MM.1S (cell line): ENCODE measurements at regions not wholly inside any gene's neighbourhood (a gene's known extent, or its start where the extent isn't known, plus 50 kb on each side); places are given as distances from the start of the nearest gene placed in this dataset.
A peak's percentile ranks its signal among the peaks of the same experiment; 100 is the strongest.

ENCODE experiments used
- DNase-seq: peaks from one replicate; pipeline ENCODE4 v3.0.0-alpha.2; 2015
- H2AFZ ChIP-seq: fragments of 300-600 bp; sonication (generic); 2 replicates; pipeline ENCODE4 v1.6.0; 2016; ENCODE audit warnings: antibody characterized with exemption, low read length
- H3F3A ChIP-seq: fragments of 300-600 bp; sonication (generic); 2 replicates; pipeline ENCODE4 v1.6.1; 2016; ENCODE audit warnings: mild to moderate bottlenecking, antibody characterized with exemption, low read length, moderate library complexity, mixed read lengths; ENCODE audit not compliant: insufficient read depth
- H3K27ac ChIP-seq: fragments of 300-600 bp; sonication (generic); 2 replicates; pipeline ENCODE4 v1.5.1; 2016; ENCODE audit warnings: mild to moderate bottlenecking, low read length
- H3K27me3 ChIP-seq: fragments of 300-600 bp; sonication (generic); replicated peaks from 2 replicates; pipeline ENCODE4 v1.6.0; 2016; ENCODE audit warnings: low read length; ENCODE audit not compliant: insufficient read depth
- H3K36me3 ChIP-seq: fragments of 300-600 bp; sonication (generic); replicated peaks from 2 replicates; pipeline ENCODE4 v1.6.1; 2016; ENCODE audit warnings: mild to moderate bottlenecking, low read length, mixed read lengths; ENCODE audit not compliant: insufficient read depth
- H3K4me1 ChIP-seq: fragments of 300-600 bp; sonication (generic); 2 replicates; pipeline ENCODE4 v1.6.1; 2016; ENCODE audit warnings: low read length, mixed read lengths
- H3K4me2 ChIP-seq: fragments of 300-600 bp; sonication (generic); 2 replicates; pipeline ENCODE4 v1.6.0; 2016; ENCODE audit warnings: low read depth, low read length
- H3K4me3 ChIP-seq: fragments of 300-600 bp; sonication (generic); 2 replicates; pipeline ENCODE4 v1.5.1; 2016; ENCODE audit warnings: low read length, mixed read lengths
- H3K79me2 ChIP-seq: fragments of 300-600 bp; sonication (generic); 2 replicates; pipeline ENCODE4 v1.6.1; 2016; ENCODE audit warnings: mixed run types, low read length, mixed read lengths
- H3K9ac ChIP-seq: fragments of 300-600 bp; sonication (generic); 2 replicates; pipeline ENCODE4 v1.6.1; 2016; ENCODE audit warnings: low read length, mixed read lengths
- H3K9me2 ChIP-seq: fragments of 300-600 bp; sonication (generic); replicated peaks from 2 replicates; pipeline ENCODE4 v1.6.1; 2016; ENCODE audit warnings: mild to moderate bottlenecking, low read length, mixed read lengths; ENCODE audit not compliant: insufficient read depth
- H3K9me3 ChIP-seq: fragments of 300-600 bp; sonication (generic); replicated peaks from 2 replicates; pipeline ENCODE4 v1.6.1; 2016; ENCODE audit warnings: mild to moderate bottlenecking, low read length, mixed read lengths; ENCODE audit not compliant: insufficient read depth
- H4K20me1 ChIP-seq: fragments of 300-600 bp; sonication (generic); 2 replicates; pipeline ENCODE4 v1.6.1; 2016; ENCODE audit warnings: mild to moderate bottlenecking, low read length, moderate library complexity, mixed read lengths; ENCODE audit not compliant: insufficient read depth
- EZH2 ChIP-seq: fragments of 300-600 bp; sonication (generic); optimal IDR thresholded peaks from 2 replicates; pipeline ENCODE3; 2017; ENCODE audit warnings: low read depth, mild to moderate bottlenecking, antibody characterized with exemption, low read length, mixed read lengths
- EZH2phosphoT487 ChIP-seq: fragments of 300-600 bp; sonication (generic); IDR thresholded peaks from 2 replicates; pipeline ENCODE4 v1.6.1; 2018; ENCODE audit warnings: antibody characterized with exemption, low read length
- TF ChIP-seq, protein P1 (sequence below): fragments of 300-600 bp; sonication (generic); IDR thresholded peaks from 2 replicates; pipeline ENCODE4 v1.5.1; 2016; ENCODE audit warnings: antibody characterized with exemption, low read length, mixed read lengths

DNA sequence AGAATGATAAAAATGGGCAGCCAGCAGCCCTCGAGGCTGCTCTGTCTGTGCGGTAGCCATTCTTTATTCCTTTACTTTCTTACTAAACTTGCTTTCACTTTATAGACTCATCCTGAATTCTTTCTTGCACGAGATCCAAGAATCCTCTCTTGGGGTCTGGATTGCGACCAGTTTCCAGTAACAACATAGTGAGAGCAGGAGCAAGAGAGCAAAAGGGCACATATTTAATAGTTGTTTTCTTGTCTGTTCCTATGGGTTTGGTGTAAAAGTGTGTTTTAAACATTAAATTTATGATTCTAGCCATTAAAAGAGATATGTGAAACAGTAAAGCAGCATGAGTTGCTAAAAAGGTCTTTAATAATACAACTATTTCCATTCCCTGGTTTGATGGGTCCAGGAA, 78.8 kb upstream of the OPRM1 start:
- H3K79me2 ChIP-seq, result no peaks in the 10 kb centered on the region
- H3K9me2 ChIP-seq, result no peaks in the 10 kb centered on the region
- no peaks in the 10 kb centered on the region for H3F3A ChIP-seq
- no peaks in the 10 kb centered on the region for H4K20me1 ChIP-seq
- H3K27me3 ChIP-seq, result no peaks in the 10 kb centered on the region
- DNase-seq, result no peak
- no peak overlapping the region for H3K9ac ChIP-seq
- no peak overlapping the region for H3K4me3 ChIP-seq
- H3K4me1 ChIP-seq, result no peaks in the 10 kb centered on the region
- TF ChIP-seq EZH2 (no peak), EZH2phosphoT487 (no peak)
- TF ChIP-seq, protein P1, sequence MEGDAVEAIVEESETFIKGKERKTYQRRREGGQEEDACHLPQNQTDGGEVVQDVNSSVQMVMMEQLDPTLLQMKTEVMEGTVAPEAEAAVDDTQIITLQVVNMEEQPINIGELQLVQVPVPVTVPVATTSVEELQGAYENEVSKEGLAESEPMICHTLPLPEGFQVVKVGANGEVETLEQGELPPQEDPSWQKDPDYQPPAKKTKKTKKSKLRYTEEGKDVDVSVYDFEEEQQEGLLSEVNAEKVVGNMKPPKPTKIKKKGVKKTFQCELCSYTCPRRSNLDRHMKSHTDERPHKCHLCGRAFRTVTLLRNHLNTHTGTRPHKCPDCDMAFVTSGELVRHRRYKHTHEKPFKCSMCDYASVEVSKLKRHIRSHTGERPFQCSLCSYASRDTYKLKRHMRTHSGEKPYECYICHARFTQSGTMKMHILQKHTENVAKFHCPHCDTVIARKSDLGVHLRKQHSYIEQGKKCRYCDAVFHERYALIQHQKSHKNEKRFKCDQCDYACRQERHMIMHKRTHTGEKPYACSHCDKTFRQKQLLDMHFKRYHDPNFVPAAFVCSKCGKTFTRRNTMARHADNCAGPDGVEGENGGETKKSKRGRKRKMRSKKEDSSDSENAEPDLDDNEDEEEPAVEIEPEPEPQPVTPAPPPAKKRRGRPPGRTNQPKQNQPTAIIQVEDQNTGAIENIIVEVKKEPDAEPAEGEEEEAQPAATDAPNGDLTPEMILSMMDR, result no peak
- no peaks in the 10 kb centered on the region for H3K9me3 ChIP-seq
- no peak overlapping the region for H3K4me2 ChIP-seq
- no peak overlapping the region for H2AFZ ChIP-seq
- no peak overlapping the region for H3K27ac ChIP-seq
- H3K36me3 ChIP-seq, result no peaks in the 10 kb centered on the region

DNA sequence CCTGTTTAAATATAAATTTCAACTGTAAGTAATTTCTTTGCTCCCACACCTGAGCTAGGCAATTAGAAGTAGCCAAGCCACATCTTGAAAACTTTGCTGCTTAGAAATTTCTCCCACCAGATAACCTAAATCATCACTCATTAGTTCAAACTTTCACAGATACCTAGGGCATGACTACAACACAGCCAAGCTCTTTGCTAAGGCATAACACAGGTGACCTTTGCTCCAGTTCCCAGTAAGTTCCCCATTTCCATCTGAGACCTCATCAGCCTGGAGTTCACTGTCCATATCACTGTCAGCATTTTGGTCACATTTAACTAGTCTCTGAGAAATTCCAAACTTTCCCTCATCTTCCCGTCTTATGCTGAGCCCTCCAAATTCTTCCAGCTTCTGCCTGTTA, 79.8 kb upstream of the OPRM1 start:
- Histone ChIP-seq H3K9me3 (no peaks in the 10 kb centered on the region), H3K79me2 (no peaks in the 10 kb centered on the region), H3K9ac (no peak overlapping the region), H3K27me3 (no peaks in the 10 kb centered on the region), H3K4me1 (no peaks in the 10 kb centered on the region), H2AFZ (no peak overlapping the region), H3K9me2 (no peaks in the 10 kb centered on the region), H4K20me1 (no peaks in the 10 kb centered on the region), H3K27ac (no peak overlapping the region), H3K4me2 (no peak overlapping the region), H3F3A (no peaks in the 10 kb centered on the region), H3K36me3 (no peaks in the 10 kb centered on the region), H3K4me3 (no peak overlapping the region)
- DNase-seq, result no peak
- TF ChIP-seq, protein P1, result no peak
- TF ChIP-seq EZH2phosphoT487 (no peak), EZH2 (no peak)

DNA sequence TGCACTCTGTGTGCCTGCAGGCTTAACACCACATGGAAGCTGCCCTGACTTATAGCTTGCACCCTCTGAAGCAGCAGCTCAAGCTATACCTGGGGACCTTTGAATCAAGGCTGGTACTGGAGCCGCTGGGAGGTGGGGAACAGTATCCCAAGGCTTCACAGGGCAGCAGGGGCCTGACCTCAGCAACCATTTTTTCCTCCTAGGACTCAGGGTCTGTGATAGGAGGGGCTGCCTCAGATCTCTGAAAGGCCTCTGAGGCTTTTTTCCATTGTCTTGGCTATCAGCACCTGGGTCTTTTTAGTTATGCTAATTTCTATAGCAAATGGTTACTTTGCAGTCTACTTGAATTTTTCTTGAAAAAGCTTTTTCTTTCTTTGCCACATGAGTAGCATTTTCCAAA, 80.2 kb upstream of the OPRM1 start:
- no peak overlapping the region for H3K4me2 ChIP-seq

DNA sequence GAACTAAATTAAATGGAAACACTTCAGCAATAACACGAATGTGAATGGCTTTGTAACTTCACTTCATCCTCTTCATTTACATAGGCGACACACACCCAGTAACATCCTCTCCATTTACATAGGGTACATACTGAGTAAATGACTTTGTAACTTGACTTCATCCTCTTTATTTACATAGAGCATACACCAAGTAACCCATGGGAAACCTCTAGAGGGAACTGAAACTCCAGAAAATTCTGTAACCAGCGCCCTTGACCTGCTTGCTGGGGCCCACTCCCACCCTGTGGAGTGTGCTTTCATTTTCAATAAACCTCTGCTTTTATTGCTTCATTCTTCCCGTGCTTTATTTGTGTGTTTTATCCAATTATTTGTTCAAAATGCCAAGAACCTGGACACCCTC, 81.6 kb upstream of the OPRM1 start:
- H3K9me2 ChIP-seq, result no peaks in the 10 kb centered on the region
- H3F3A ChIP-seq, result no peaks in the 10 kb centered on the region
- H3K9ac ChIP-seq, result no peak overlapping the region
- H3K79me2 ChIP-seq, result no peaks in the 10 kb centered on the region
- no peak overlapping the region for H3K4me3 ChIP-seq
- TF ChIP-seq EZH2phosphoT487 (no peak), EZH2 (no peak)
- TF ChIP-seq, protein P1, result no peak
- H3K9me3 ChIP-seq, result no peaks in the 10 kb centered on the region
- H3K27ac ChIP-seq, result no peak overlapping the region
- no peaks in the 10 kb centered on the region for H4K20me1 ChIP-seq
- H3K36me3 ChIP-seq, result no peaks in the 10 kb centered on the region
- no peaks in the 10 kb centered on the region for H3K27me3 ChIP-seq
- DNase-seq, result peak; percentile 13
- H2AFZ ChIP-seq, result no peak overlapping the region
- no peak overlapping the region for H3K4me2 ChIP-seq
- no peaks in the 10 kb centered on the region for H3K4me1 ChIP-seq

More for the DNA sequence above, 80.2 kb upstream of the OPRM1 start:
- no peak overlapping the region for H2AFZ ChIP-seq
- H3K9me3 ChIP-seq, result no peaks in the 10 kb centered on the region
- H3K4me1 ChIP-seq, result no peaks in the 10 kb centered on the region
- no peaks in the 10 kb centered on the region for H3K79me2 ChIP-seq
- no peaks in the 10 kb centered on the region for H3F3A ChIP-seq
- H3K27me3 ChIP-seq, result no peaks in the 10 kb centered on the region
- no peak overlapping the region for H3K27ac ChIP-seq
- no peaks in the 10 kb centered on the region for H4K20me1 ChIP-seq
- H3K4me3 ChIP-seq, result no peak overlapping the region
- DNase-seq, result no peak
- H3K9ac ChIP-seq, result no peak overlapping the region
- no peak for TF ChIP-seq EZH2
- TF ChIP-seq EZH2phosphoT487, result no peak
- H3K9me2 ChIP-seq, result no peaks in the 10 kb centered on the region
- no peaks in the 10 kb centered on the region for H3K36me3 ChIP-seq
